Psoas muscle (tissue), 7 donors: ENCODE measurements at regions not wholly inside any gene's neighbourhood (a gene's known extent, or its start where the extent isn't known, plus 50 kb on each side); places are given as distances from the start of the nearest gene placed in this dataset.

Experiments used
- ATAC-seq, 4 donors: fragments of 200-7000 bp; cut with Tn5 transposase; one replicate each; pipeline ENCODE4 v1.9.1; 2020; ENCODE audit warnings: moderate library complexity in 3 of 4, mild to moderate bottlenecking in 2 of 4
- DNase-seq, 2 donors: peaks; one replicate each; pipeline ENCODE4 v3.0.0-alpha.2; 2020
- H3K27ac ChIP-seq: fragments of 200-600 bp; one replicate; pipeline ENCODE4 v1.8.0; 2022
- H3K27me3 ChIP-seq, 3 donors: fragments of 200-600 bp in 1 of 3; one replicate each; pipeline versions ENCODE4 v1.6.1 to v1.8.0; 2013 to 2022; ENCODE audit warnings: low read length in 2 of 3, mild to moderate bottlenecking in 2 of 3, moderate library complexity in 1 of 3; ENCODE audit not compliant: insufficient read depth in 3 of 3
- H3K36me3 ChIP-seq, 2 donors: fragments of 200-600 bp in 1 of 2; one replicate each; pipeline versions ENCODE4 v1.6.1 to v1.8.0; 2013 to 2022; ENCODE audit warnings: low read depth in 1 of 2, mild to moderate bottlenecking in 1 of 2, moderate library complexity in 1 of 2; ENCODE audit not compliant: insufficient read depth in 1 of 2
- H3K4me1 ChIP-seq: fragments of 200-600 bp; one replicate; pipeline ENCODE4 v1.8.0; 2022
- H3K4me3 ChIP-seq: fragments of 200-600 bp; one replicate; pipeline ENCODE4 v1.8.0; 2022; ENCODE audit warnings: mild to moderate bottlenecking
- H3K9me3 ChIP-seq: fragments of 200-600 bp; one replicate; pipeline ENCODE4 v1.8.0; 2022
- WGBS, 3 donors: extraction: QIAGEN DNeasy Blood & Tissue Kit; methylation state at CpG; one replicate each; pipeline versions ENCODE4 v1.1.6 to v1.1.7; 2013; 5-methylcytosine and 5-hydroxymethylcytosine counted together
- intact Hi-C, 2 donors: fragments of 100-400 bp; cut with DNase I; formaldehyde crosslinking; loops; one replicate each; pipeline versions ENCODE4 v1.11.0 to v1.14.2; 2022
- TF ChIP-seq, protein P1 (sequence below): fragments of 200-600 bp; IDR thresholded peaks from one replicate; pipeline ENCODE4 v1.8.0; 2022; ENCODE audit warnings: antibody characterized with exemption
- donor health status: healthy with polysubstance abuse.
- donor health status: DM: no; HTN: no; CAD: no; lungs with moderate emphysema.
- donor health status: Bipolar disorder and iron deficiency.
- donor health status: healthy.
- donor health status: DM: yes; HTN: yes; CAD: no.
- donor health status: DM: no; HTN: no; CAD: no.
- donor health status: DM: yes; HTN: yes; CAD: no.

DNA sequence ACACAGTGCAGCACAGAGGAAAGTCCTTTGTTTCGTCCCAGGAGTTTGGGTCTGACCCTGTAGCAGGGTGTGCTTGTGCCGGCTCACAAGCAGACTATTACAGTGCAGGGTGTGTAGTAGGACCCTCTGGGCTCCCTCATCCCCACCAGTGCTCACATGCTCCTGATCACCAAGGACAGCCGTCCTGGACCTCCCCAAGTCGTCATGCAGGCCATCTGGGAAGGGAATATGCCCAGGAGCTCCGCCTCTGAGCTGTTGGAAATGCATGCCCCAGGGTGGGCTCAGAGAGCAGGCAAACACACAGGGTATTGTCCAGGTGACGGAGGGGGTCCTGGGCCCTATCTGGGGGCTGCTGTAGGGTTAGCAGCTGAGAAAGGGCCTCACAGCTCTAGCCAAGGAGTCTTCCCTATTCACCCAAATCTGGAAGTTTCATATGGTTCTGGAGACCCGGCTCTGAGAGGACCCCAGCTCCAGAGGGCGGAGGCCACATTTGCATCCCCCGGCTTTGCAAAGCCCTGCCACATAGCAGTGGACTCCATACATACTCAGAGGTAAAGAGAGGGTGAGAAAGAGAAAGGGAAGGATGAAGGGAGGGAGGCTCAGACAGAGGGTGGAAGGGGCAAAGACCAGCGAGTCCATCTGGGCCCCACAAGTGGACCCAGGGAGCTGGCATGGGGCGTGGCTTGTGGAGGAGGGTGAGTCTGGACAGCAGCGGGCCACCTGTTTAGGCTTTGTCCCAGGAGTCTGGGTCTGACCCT, 53.5 kb upstream of the PPP2R5C start:
- Histone ChIP-seq H3K36me3 (no peaks in the 10 kb centered on the region), H3K9me3 (no peaks in the 10 kb centered on the region), H3K27ac (no peak overlapping the region), H3K4me3 (peak overlapping the region; percentile 19), H3K4me1 (peaks cover 7% of the 10 kb centered on the region), H3K27me3 (peaks cover 0 to 8% (median 5%) of the 10 kb centered on the region in 3 donors)
- 76 to 84% (median 82%) methylated on average over 12 of the region's 12 CpGs for WGBS, 3 donors
- intact Hi-C loops, result loop anchor here (5.0 to 10.0 kb wide), 6 partner anchors 49 to 499 kb away; partner anchors contain the start of gene DYNC1H1 (in 2 of the 2)
- ATAC-seq (peak in 3 of 4 donors; percentile 15 to 49 (median 31)), DNase-seq (no peak)
- TF ChIP-seq, protein P1, sequence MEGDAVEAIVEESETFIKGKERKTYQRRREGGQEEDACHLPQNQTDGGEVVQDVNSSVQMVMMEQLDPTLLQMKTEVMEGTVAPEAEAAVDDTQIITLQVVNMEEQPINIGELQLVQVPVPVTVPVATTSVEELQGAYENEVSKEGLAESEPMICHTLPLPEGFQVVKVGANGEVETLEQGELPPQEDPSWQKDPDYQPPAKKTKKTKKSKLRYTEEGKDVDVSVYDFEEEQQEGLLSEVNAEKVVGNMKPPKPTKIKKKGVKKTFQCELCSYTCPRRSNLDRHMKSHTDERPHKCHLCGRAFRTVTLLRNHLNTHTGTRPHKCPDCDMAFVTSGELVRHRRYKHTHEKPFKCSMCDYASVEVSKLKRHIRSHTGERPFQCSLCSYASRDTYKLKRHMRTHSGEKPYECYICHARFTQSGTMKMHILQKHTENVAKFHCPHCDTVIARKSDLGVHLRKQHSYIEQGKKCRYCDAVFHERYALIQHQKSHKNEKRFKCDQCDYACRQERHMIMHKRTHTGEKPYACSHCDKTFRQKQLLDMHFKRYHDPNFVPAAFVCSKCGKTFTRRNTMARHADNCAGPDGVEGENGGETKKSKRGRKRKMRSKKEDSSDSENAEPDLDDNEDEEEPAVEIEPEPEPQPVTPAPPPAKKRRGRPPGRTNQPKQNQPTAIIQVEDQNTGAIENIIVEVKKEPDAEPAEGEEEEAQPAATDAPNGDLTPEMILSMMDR, result no peak

DNA sequence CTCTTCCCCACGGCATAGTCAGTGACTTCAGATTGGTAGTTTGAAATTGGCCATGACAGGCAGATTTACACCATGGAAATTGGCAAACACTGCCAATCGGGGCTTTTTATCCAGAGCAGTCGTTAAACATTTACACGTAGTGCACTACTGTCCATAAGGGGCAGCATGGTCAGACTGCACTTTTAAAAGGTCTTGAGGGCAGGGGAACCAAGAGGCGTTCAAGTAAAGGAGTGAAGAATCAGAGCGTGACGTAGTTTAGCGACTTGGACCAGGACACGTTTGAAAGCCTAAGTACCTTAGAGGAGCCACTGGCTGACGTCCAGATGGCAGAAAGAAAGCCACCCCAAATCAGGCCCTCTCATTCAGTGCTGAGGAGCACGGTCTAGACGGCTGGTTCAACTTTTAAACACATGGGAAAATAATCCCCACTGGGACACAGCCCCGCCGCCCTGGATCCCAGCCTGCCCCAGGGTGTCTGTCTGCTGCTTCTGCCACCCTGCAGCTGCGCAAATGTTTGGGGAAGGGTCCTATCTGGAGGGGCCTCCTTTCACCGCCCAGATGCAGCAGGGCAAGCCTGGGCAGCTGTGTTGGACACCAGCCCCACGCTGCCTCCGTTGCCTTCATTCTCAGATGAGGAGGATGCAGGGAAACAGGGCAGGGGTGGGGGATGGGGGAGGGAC, 52.5 kb upstream of the PPP2R5C start:
- TF ChIP-seq, protein P1, result no peak
- Histone ChIP-seq H3K4me3 (no peak overlapping the region), H3K9me3 (no peaks in the 10 kb centered on the region), H3K4me1 (peaks cover 7% of the 10 kb centered on the region), H3K27ac (no peak overlapping the region), H3K36me3 (no peaks in the 10 kb centered on the region), H3K27me3 (peaks cover 0 to 8% (median 7%) of the 10 kb centered on the region in 3 donors)
- 65 to 77% (median 68%) methylated on average over 18 of the region's 18 CpGs for WGBS, 3 donors
- no peak for ATAC-seq
- intact Hi-C loops, result loop anchor here (5.0 to 10.0 kb wide), 6 partner anchors 48 to 498 kb away; partner anchors contain the start of gene DYNC1H1 (in 2 of the 2)
- no peak for DNase-seq

DNA sequence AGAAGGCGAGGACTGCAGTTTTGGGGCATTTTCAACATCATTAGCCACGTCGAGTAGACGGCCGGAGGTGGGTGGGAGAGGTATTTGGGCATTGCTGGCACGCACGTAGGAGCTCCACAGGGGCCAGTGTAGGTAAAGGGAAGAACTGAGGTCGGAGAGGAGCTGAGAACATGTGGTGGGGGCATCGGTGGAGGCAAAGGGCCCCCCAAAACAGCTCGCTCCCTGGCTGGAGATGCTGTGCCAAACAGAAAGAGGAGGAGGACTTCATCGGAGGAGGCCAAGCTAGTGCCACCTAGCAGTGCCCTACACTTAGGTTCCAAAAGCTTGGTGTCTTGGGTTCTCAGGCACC, 52.0 kb upstream of the PPP2R5C start:
- WGBS, 3 donors, result 81 to 86% (median 82%) methylated on average over 11 of the region's 11 CpGs
- H3K9me3 ChIP-seq, result no peaks in the 10 kb centered on the region
- H3K4me3 ChIP-seq, result no peak overlapping the region
- no peak overlapping the region for H3K27ac ChIP-seq
- no peak for ATAC-seq
- TF ChIP-seq, protein P1, result no peak
- H3K27me3 ChIP-seq, result peaks cover 0 to 8% (median 7%) of the 10 kb centered on the region in 3 donors
- intact Hi-C loops, result loop anchor here (5.0 to 10.0 kb wide), 6 partner anchors 48 to 498 kb away; partner anchors contain the start of gene DYNC1H1 (in 2 of the 2)
- DNase-seq, result no peak
- H3K4me1 ChIP-seq, result peaks cover 7% of the 10 kb centered on the region
- no peaks in the 10 kb centered on the region for H3K36me3 ChIP-seq

DNA sequence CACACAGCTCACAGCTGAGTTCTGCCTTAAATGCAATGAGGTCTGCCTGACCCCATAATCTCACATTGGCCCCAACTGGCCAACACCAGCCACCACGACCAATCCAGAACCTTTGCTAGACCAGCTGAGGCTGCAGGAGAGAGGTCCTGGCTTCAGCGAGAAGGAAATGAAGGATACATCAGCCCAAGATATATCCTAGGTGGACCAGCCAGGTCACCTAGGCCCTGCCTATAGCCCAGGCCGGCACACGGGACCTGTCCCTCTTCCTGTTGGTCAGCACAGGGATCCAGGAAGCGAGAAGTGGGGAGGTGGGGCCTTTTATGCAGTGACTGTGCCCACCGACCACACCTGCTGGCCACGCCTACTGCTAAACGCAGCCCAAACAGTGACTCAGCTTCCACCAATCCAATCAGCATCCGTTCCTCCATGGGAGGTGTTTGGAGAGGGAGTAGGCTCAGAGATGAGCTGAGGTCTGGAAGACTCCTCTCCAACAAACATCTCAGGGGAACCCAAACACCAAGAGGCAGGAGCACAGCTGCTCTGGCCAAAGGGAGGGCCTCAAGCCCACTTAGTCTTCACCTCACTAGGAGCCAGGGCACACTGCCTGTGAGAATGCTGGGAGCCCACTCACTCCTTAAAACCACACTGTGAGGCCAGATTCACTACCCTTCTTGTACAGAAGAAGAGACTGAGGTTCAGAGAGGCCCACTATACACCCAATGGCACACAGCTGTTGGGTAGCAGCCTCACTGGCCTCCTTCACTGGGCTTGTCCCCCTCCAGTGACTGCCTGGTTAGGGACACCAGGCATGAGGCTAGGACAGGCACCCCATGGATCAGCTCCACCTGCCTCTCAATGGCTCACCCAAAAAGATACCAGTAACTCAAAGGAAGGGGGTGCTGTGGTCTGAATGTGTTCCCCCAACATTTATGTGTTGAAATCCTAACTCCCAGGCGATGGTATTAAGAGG, 51.3 kb upstream of the PPP2R5C start:
- peaks cover 7% of the 10 kb centered on the region for H3K4me1 ChIP-seq
- 79 to 84% (median 82%) methylated on average over 10 of the region's 10 CpGs for WGBS, 3 donors
- H3K4me3 ChIP-seq, result no peak overlapping the region
- ATAC-seq (no peak), DNase-seq (no peak)
- intact Hi-C loops, result loop anchor here (5.0 to 10.0 kb wide), 6 partner anchors 47 to 497 kb away; partner anchors contain the start of gene DYNC1H1 (in 2 of the 2)
- TF ChIP-seq, protein P1, result no peak
- H3K27ac ChIP-seq, result no peak overlapping the region
- H3K9me3 ChIP-seq, result no peaks in the 10 kb centered on the region
- H3K27me3 ChIP-seq, result peaks cover 0 to 8% (median 7%) of the 10 kb centered on the region in 3 donors
- no peaks in the 10 kb centered on the region for H3K36me3 ChIP-seq
